Ovary (tissue), 7 donors: ENCODE measurements at regions not wholly inside any gene's neighbourhood (a gene's known extent, or its start where the extent isn't known, plus 50 kb on each side); places are given as distances from the start of the nearest gene placed in this dataset.

Source experiments
- DNase-seq, 5 donors: peaks; one replicate each; pipeline ENCODE4 v3.0.0-alpha.2; 2019 to 2020
- H3K27ac ChIP-seq, 2 donors: fragments of 200-600 bp; one replicate each; pipeline versions ENCODE4 v1.5.1 to v1.8.0; 2019 to 2022
- H3K27me3 ChIP-seq: fragments of 200-600 bp; one replicate; pipeline ENCODE4 v1.8.0; 2022
- H3K36me3 ChIP-seq: fragments of 200-600 bp; sonication (generic); one replicate; pipeline ENCODE4 v1.5.1; 2019
- H3K4me1 ChIP-seq: one replicate; pipeline ENCODE4 v1.8.1; 2013; ENCODE audit warnings: mild to moderate bottlenecking, moderate library complexity; ENCODE audit not compliant: insufficient read depth
- H3K4me3 ChIP-seq: fragments of 200-600 bp; sonication (generic); one replicate; pipeline ENCODE4 v1.5.1; 2017
- H3K9me3 ChIP-seq, 2 donors: fragments of 200-600 bp in 1 of 2; sonication (generic) in 1 of 2; one replicate each; pipeline versions ENCODE4 v1.5.1 to v1.8.1; 2013 to 2019; ENCODE audit warnings: mild to moderate bottlenecking in 1 of 2, moderate library complexity in 1 of 2
- EP300 ChIP-seq: sonication (generic); formaldehyde crosslinking; IDR thresholded peaks from one replicate; pipeline ENCODE4 v1.6.1; 2017; ENCODE audit warnings: antibody characterized with exemption
- POLR2A ChIP-seq: fragments of 450-650 bp; IDR thresholded peaks from one replicate; pipeline ENCODE4 v1.6.1; 2017; ENCODE audit warnings: antibody characterized with exemption, mild to moderate bottlenecking, moderate library complexity
- WGBS, 3 donors: extraction: QIAGEN DNeasy Blood & Tissue Kit in 1 of 3; methylation state at CpG; one replicate each; pipeline versions ENCODE4 v1.1.5 to v1.1.7; 2013 to 2017; 5-methylcytosine and 5-hydroxymethylcytosine counted together
- intact Hi-C, 4 donors: fragments of 100-400 bp; cut with DNase I; formaldehyde crosslinking; loops; one replicate each; pipeline versions ENCODE4 v1.11.0 to v1.15.1; 2022 to 2023
- TF ChIP-seq, protein P1 (sequence below), 3 donors: fragments of 450-650 bp in 2 of 3; fragments of 200-600 bp in 1 of 3; IDR thresholded peaks; one replicate each; pipeline versions ENCODE4 v1.5.1 to v1.8.0; 2016 to 2022; ENCODE audit warnings: antibody characterized with exemption in 3 of 3, mild to moderate bottlenecking in 1 of 3
- donor health status: DM: no; HTN: no; CAD: no; lungs with moderate emphysema.
- donor health status: DM: no; HTN: no; CAD: no.
- donor health status: Bipolar disorder and iron deficiency.
- donor health status: DM: no; HTN: no; CAD: no.
- donor health status: DM: yes; HTN: yes; CAD: no.

DNA sequence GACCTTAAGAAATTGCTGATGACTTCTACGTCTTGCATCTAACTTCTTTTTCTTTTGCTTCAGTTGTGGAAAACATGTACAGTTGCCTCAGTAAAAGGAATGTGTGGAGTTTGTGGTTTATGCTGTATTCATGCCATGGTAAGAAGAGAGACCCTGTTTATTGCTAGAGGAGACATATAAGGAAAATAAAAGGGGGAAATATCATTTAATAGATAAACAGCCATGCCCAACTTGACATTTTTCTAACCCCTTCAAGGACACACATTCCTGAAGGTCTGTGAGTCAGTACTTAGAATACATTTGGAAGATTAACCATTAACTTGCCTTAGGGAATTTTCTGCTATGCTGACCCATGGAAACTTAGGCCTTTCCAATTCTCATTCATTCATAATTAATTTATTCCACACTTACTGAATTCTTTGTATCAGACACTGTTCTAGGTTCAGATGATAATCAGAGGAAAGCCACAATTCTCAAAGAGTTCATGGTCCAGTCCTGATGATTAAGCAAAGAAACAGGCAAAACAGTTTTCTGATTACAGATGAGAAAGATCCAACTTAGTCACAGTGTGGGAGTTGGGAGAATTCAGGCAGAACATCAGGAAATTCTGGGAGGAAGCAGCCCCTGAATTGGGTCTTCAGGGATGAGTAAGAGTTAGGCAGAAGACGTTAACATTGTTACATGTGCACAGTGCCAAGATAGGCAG lies 329.8 kb upstream of the RASGRP1 start:
- Histone ChIP-seq H3K27me3 (no peaks in the 10 kb centered on the region), H3K27ac (peak overlapping the region in 1 of 2 donors; percentile 40), H3K4me1 (peaks cover 14% of the 10 kb centered on the region), H3K9me3 (no peaks in the 10 kb centered on the region), H3K4me3 (no peak overlapping the region), H3K36me3 (no peaks in the 10 kb centered on the region)
- intact Hi-C loops, result no loop called here
- WGBS, 3 donors, result 2 to 12% (median 4%) methylated on average over 2 of the region's 2 CpGs
- TF ChIP-seq POLR2A (no peak), EP300 (no peak)
- TF ChIP-seq, protein P1, sequence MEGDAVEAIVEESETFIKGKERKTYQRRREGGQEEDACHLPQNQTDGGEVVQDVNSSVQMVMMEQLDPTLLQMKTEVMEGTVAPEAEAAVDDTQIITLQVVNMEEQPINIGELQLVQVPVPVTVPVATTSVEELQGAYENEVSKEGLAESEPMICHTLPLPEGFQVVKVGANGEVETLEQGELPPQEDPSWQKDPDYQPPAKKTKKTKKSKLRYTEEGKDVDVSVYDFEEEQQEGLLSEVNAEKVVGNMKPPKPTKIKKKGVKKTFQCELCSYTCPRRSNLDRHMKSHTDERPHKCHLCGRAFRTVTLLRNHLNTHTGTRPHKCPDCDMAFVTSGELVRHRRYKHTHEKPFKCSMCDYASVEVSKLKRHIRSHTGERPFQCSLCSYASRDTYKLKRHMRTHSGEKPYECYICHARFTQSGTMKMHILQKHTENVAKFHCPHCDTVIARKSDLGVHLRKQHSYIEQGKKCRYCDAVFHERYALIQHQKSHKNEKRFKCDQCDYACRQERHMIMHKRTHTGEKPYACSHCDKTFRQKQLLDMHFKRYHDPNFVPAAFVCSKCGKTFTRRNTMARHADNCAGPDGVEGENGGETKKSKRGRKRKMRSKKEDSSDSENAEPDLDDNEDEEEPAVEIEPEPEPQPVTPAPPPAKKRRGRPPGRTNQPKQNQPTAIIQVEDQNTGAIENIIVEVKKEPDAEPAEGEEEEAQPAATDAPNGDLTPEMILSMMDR (IDR thresholded peaks at IDR 0.05), result no peak
- DNase-seq, result no peak

DNA sequence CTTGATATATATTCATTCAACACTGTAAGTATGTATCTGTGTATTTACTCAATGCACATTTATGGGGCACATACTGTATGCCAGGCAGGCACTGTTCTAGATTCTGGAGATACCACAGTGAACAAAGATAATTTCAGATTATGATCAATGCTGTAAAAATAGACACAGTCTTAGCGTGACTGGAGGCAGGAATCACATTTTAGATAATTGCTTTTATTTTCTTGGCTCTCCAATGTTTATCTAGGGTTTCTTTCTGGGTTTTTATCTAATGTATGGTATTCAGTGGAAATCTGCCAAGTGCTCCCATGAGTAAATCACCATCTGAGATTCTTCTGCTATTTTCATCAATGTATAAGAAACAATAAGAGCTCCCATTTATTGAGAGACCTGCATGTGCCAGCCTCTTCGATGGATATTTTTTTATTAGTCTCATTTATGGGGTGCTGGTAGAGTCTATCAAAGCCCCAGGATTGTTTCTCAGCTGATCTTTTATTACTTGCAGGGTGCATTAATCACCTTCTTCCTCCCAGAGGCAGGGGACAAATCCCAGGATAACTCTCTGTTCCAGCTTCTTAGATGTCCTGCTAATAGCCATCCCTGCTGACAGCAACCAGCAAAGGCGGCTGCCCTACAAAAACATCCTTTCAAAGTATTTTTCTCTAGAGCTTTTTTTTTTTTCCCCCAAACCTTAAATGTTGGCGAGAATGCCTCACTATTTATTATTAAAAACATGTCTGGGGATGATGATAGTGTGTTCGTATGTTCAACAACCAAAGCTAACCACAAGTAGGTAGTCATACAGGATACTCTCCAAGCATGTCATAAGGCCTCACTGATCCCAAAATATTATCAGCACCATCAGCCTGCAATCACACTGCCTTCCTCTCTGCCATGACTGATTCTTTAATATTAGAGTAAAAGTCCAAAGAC lies 331.0 kb upstream of the RASGRP1 start:
- Histone ChIP-seq H3K27me3 (no peaks in the 10 kb centered on the region), H3K4me3 (no peak overlapping the region), H3K9me3 (no peaks in the 10 kb centered on the region), H3K27ac (peak overlapping the region in 1 of 2 donors; percentile 40), H3K36me3 (no peaks in the 10 kb centered on the region), H3K4me1 (peaks cover 13% of the 10 kb centered on the region)
- TF ChIP-seq EP300 (no peak), POLR2A (no peak)
- TF ChIP-seq, protein P1 (IDR thresholded peaks at IDR 0.05), result no peak
- 45 to 51% (median 48%) methylated on average over 5 of the region's 5 CpGs for WGBS, 3 donors
- DNase-seq, result no peak
- intact Hi-C loops, result no loop called here

DNA sequence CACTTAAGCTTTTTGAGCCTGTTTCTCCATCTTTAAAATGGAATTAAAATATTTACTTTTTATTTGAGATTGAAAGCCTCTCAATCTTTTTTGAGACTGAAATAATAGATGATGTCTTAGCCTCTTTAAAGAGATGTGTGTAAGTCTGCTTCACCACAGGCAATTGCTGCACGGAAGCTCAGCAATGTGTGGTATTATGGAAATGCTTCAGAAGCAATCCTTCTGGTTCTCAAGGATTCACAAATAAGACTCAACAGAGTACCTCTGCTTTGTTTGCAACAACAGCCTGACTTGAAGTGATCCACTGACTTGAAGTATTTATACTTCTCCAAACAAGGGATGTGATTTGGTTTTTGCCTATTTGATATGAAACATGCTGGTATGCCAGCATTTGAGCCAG lies 332.0 kb upstream of the RASGRP1 start:
- Histone ChIP-seq H3K9me3 (no peaks in the 10 kb centered on the region), H3K4me1 (peaks cover 13% of the 10 kb centered on the region), H3K4me3 (no peak overlapping the region), H3K27me3 (no peaks in the 10 kb centered on the region), H3K27ac (no peak overlapping the region), H3K36me3 (no peaks in the 10 kb centered on the region)
- WGBS, 3 donors, result 55 to 86% (median 83%) methylated on average over 1 of the region's 1 CpG
- intact Hi-C loops, result no loop called here
- DNase-seq, result no peak
- TF ChIP-seq, protein P1 (IDR thresholded peaks at IDR 0.05), result no peak
- TF ChIP-seq EP300 (no peak), POLR2A (no peak)

DNA sequence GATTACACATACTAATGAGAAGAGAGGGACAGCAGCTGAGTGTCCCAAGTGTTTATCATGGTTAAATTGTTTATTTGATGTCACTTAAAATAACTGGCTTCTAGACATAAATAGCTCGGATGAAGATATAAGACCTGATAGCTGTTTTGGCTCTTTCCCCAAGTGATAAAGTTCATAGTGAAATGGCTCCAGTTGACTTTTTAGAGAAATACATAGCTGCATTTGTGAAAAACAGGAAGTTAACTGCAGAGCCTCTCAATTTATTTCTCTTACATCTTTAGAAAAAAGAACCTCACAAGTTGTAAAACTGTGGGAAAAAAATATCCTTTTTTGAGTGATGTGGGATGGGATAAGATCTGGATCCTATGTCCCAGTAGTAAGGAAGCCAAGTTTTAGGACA lies 332.9 kb upstream of the RASGRP1 start:
- H3K27ac ChIP-seq, result no peak overlapping the region
- no peaks in the 10 kb centered on the region for H3K36me3 ChIP-seq

More for the DNA sequence above, 332.9 kb upstream of the RASGRP1 start:
- TF ChIP-seq EP300 (no peak), POLR2A (no peak)
- TF ChIP-seq, protein P1 (IDR thresholded peaks at IDR 0.05), result no peak
- intact Hi-C loops, result no loop called here
- Histone ChIP-seq H3K9me3 (no peaks in the 10 kb centered on the region), H3K27me3 (no peaks in the 10 kb centered on the region), H3K4me3 (no peak overlapping the region), H3K4me1 (peaks cover 13% of the 10 kb centered on the region)
- WGBS, 3 donors, result 32 to 35% (median 33%) methylated on average over 1 of the region's 1 CpG
- DNase-seq, result no peak
